Progenitor cell of endocrine pancreas (in vitro differentiated cells): ENCODE measurements at regions not wholly inside any gene's neighbourhood (a gene's known extent, or its start where the extent isn't known, plus 50 kb on each side); places are given as distances from the start of the nearest gene placed in this dataset.

Source experiments
- DNase-seq: peaks from one replicate; pipeline ENCODE4 v3.0.0; 2021; ENCODE audit warnings: low spot score; ENCODE audit not compliant: unreplicated experiment
- H3K27ac Mint-ChIP-seq: 2 replicates; pipeline ENCODE4 v1.8.0; 2021; ENCODE audit warnings: mild to moderate bottlenecking, moderate library complexity, mixed read lengths
- H3K27me3 Mint-ChIP-seq: 2 replicates; pipeline ENCODE4 v1.8.0; 2021; ENCODE audit warnings: mixed read lengths
- H3K36me3 Mint-ChIP-seq: 2 replicates; pipeline ENCODE4 v1.8.0; 2022; ENCODE audit warnings: mixed read lengths; ENCODE audit not compliant: insufficient read depth
- H3K4me1 Mint-ChIP-seq: 2 replicates; pipeline ENCODE4 v1.8.0; 2021; ENCODE audit warnings: low read depth, mixed read lengths
- H3K4me3 Mint-ChIP-seq: 2 replicates; pipeline ENCODE4 v1.8.0; 2021; ENCODE audit warnings: low read depth, mild to moderate bottlenecking, moderate library complexity, mixed read lengths
- H3K9me3 Mint-ChIP-seq: 2 replicates; pipeline ENCODE4 v1.8.0; 2021; ENCODE audit warnings: low read depth, mixed read lengths
- TF ChIP-seq, protein P1 (sequence below): fragments of 200-600 bp; sonication (generic); IDR thresholded peaks from one replicate; pipeline ENCODE4 v1.5.0; 2021; ENCODE audit warnings: antibody characterized with exemption, mild to moderate bottlenecking; ENCODE audit not compliant: unreplicated experiment

DNA sequence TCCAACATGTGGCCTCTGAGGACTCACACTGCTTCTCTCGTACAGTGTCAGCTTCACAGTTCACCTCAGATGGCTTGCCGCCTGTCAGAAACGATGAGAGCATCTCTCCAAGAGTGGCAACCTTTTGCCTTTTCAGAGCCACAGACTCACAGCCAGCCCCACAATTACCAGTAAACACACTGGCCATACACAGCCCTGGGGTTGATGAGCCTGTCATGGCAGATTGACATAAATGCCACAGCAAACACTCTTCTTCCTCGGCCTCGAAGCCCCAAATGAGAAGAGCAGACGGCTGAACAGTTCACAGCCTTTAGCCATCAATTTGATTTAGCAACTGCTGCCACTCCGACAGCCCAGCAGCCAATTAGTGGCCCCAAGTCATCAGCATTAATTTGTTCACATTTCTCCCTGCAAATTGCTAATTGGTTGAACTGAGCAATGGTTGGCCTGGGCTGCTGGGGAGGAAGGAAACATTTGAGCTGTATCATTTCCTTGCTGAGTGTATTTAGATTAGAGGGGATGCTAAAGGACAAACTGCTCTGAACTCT lies 1142.9 kb downstream of the SORCS3 start:
- TF ChIP-seq, protein P1, sequence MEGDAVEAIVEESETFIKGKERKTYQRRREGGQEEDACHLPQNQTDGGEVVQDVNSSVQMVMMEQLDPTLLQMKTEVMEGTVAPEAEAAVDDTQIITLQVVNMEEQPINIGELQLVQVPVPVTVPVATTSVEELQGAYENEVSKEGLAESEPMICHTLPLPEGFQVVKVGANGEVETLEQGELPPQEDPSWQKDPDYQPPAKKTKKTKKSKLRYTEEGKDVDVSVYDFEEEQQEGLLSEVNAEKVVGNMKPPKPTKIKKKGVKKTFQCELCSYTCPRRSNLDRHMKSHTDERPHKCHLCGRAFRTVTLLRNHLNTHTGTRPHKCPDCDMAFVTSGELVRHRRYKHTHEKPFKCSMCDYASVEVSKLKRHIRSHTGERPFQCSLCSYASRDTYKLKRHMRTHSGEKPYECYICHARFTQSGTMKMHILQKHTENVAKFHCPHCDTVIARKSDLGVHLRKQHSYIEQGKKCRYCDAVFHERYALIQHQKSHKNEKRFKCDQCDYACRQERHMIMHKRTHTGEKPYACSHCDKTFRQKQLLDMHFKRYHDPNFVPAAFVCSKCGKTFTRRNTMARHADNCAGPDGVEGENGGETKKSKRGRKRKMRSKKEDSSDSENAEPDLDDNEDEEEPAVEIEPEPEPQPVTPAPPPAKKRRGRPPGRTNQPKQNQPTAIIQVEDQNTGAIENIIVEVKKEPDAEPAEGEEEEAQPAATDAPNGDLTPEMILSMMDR, result no peak
- no peak overlapping the region for H3K4me3 Mint-ChIP-seq
- no peaks in the 10 kb centered on the region for H3K36me3 Mint-ChIP-seq
- no peak for DNase-seq
- no peaks in the 10 kb centered on the region for H3K9me3 Mint-ChIP-seq
- no peaks in the 10 kb centered on the region for H3K4me1 Mint-ChIP-seq
- no peaks in the 10 kb centered on the region for H3K27me3 Mint-ChIP-seq
- no peak overlapping the region for H3K27ac Mint-ChIP-seq

DNA sequence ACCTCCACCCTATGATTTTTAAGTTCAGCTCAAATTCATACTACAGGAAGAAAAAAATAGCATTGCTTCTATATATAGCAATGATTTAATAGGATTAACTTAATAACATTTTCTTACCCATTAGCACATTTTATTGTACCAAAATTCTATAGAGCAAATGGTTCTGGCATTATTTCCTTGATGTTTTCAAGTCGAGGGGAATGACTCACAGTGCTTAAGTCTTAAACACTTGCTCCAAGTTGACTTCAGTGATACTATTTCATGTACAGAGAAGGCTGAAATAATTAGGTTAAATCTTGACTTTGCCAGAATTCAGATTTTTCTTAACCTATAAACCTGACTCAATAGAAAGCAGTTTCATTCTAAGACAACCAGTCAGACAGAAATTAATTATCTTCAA lies 1133.8 kb downstream of the SORCS3 start:
- no peak for DNase-seq
- Mint-ChIP-seq H3K36me3 (no peaks in the 10 kb centered on the region), H3K9me3 (no peaks in the 10 kb centered on the region), H3K4me1 (peaks cover 13% of the 10 kb centered on the region), H3K27me3 (no peaks in the 10 kb centered on the region), H3K4me3 (no peak overlapping the region), H3K27ac (no peak overlapping the region)
- TF ChIP-seq, protein P1, result no peak

DNA sequence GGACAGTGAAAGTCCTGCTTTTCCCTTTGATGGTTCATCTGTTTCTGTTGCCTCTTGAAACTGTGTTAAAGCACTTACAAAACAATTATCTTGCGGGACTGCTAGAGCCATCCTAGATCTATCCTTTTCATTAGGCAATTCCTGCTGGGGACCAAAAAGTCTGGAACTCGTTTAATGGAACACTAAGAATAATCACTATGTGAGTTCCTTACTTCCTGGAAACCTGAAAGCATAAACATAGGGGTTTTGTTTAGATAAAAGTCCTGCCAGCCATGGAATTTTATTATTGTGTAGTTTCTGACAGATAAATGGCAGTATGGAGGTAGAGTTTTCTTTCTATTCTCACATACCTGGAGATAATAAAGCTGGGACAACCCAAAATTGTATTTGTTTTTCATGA lies 1133.3 kb downstream of the SORCS3 start:
- DNase-seq, result no peak
- no peak overlapping the region for H3K4me3 Mint-ChIP-seq

DNA sequence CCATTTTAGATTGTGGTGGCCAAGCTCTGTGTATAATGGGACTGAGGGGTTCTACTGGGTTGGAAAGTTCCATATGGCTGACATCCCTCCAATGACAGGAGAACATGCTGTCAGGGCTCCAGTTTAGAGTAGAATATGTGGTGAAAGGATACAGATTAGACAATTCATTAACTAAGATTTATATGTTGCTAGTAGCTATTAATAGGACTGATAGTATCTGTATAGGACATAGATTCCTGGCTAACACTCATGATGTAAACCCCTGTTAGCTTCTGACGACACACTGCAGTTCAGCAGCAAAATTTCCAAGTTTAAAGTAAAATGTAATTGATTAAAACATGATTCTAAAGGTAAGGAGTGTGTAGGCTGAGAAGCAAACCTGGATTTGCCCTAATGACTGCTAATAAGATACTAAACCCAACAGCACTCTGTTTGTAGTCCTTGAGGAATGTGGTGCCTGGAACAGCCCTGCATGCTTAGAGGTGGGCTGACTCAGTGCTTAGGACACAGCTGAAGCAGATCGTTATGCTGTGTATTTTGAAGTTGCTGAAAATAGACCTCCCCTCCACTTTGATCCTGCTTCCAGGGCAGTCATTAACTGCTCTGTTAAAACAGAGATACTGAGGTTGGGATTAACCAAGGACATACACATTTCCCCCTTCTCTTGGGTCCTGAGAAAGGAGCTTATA lies 1129.6 kb downstream of the SORCS3 start:
- DNase-seq, result no peak
- TF ChIP-seq, protein P1, result no peak
- peaks cover 4% of the 10 kb centered on the region for H3K27me3 Mint-ChIP-seq
- H3K36me3 Mint-ChIP-seq, result no peaks in the 10 kb centered on the region
- H3K4me3 Mint-ChIP-seq, result no peak overlapping the region
- H3K27ac Mint-ChIP-seq, result no peak overlapping the region
- H3K9me3 Mint-ChIP-seq, result no peaks in the 10 kb centered on the region
- peaks cover 17% of the 10 kb centered on the region for H3K4me1 Mint-ChIP-seq

More for the DNA sequence above, 1133.3 kb downstream of the SORCS3 start:
- H3K4me1 Mint-ChIP-seq, result peaks cover 17% of the 10 kb centered on the region
- no peak overlapping the region for H3K27ac Mint-ChIP-seq
- H3K9me3 Mint-ChIP-seq, result no peaks in the 10 kb centered on the region
- TF ChIP-seq, protein P1, result no peak
- H3K36me3 Mint-ChIP-seq, result no peaks in the 10 kb centered on the region
- no peaks in the 10 kb centered on the region for H3K27me3 Mint-ChIP-seq

DNA sequence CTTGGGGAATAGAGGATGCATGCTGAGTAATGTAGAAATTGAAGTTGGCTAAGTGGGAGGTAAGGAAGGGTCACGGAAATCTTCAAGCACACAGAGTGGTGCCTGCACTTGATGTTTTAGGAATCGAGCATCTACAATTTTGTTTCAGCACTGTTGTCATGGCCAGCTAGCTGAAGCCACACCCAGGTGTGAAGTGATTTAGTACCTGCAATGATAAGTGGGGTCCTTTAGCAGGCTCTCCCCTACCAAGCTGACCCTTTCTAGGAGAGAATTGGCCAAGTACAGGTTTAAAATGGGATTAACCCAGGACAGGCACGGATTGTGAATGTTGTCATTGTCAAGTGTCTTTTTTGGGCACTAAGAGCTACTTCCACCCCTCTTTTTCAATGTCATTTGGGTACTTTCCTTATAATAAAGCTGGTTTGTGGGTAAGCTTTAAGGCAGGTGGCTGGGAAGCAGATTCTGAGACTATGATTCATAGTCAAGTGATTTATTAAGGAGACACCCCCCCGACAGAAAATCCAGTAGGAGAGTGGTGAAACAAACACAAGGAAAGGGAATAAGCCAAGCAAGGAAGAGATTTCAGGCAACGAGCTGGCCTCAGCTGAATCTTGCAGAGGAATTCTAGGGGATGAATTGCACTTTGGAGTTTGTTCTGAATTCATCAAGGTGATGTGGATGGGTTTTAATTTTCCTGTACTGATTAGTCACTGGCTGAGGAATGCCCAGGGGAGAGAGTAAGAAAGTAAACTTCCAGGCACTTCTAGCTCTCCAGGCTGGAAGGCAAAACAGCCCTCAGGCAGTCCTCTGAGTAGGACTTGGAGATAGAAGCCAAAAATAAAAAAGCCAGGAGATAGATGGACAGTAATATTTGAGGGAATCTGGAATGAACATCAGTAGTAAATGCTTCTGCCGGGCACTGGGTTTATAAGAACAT lies 1128.4 kb downstream of the SORCS3 start:
- TF ChIP-seq, protein P1, result no peak
- Mint-ChIP-seq H3K4me3 (no peak overlapping the region), H3K27me3 (peaks cover 8% of the 10 kb centered on the region), H3K27ac (no peak overlapping the region), H3K36me3 (no peaks in the 10 kb centered on the region), H3K4me1 (peaks cover 17% of the 10 kb centered on the region), H3K9me3 (no peaks in the 10 kb centered on the region)
- no peak for DNase-seq
